Hypothalamus (tissue), 51 donors: ENCODE measurements at regions not wholly inside any gene's neighbourhood (a gene's known extent, or its start where the extent isn't known, plus 50 kb on each side); places are given as distances from the start of the nearest gene placed in this dataset.
"Not testable (repeated sequence)": the region's sequence is repeated elsewhere in the genome, so short reads cannot be mapped to it uniquely, and the experiment has no call there.

Experiments used
- DNase-seq, 51 donors: peaks; one replicate each; lab custom pipeline; 2025; lab: John Stamatoyannopoulos, UW

GRCh38 chr12:17369556-17369955 is 720.4 kb downstream of the RERGL start:
- no peak for DNase-seq

GRCh38 chr12:17361224-17361623 is 728.8 kb downstream of the RERGL start:
- no peak for DNase-seq

DNA sequence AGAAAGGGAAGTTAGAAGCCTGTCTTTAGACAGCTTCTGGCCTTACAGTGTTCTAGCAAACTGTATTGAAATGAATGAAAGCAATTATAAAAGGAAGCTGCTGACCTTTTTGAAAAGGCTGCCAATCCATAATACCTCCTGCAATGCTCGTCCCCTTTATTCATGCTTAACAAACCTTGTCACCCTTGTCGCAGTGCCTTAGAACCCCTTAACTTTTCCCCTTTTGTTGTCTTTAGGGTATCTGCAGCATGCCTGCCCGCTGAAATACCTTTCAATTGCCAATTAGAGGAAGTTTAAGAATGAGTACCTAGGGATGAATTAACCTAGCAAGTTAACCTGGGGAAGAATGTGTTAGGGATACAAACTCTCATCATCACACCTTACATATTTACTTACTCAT is 731.2 kb downstream of the RERGL start:
- no peak for DNase-seq

- peak in 1 of 51 donors; percentile 1 for DNase-seq
Measured at GRCh38 chr12:17357396-17357795, 732.6 kb downstream of the RERGL start.

GRCh38 chr12:17352164-17352563 is 737.8 kb downstream of the RERGL start:
- no peak for DNase-seq

DNA sequence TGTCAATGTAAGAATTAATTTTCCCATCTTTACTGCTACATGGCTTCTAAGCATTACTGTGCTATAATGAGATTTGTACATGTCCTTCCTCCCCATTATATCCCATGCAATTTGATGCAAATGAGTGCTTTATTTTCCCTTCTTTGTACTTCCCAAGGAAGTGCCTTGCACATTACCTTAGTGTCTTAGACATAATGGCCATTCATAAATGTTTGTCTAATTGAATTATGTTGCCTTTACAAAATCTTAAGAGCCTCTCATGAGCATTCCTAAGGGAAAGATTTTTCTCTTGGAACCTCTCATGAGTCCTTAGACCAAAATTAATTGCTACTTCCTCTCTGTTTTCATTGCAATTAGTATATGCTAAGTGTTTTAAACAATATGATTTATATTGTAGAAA is 741.7 kb downstream of the RERGL start:
- no peak for DNase-seq

- DNase-seq = no peak
Measured at GRCh38 chr12:17344649-17345048, 738.7 kb upstream of the LMO3 start.

GRCh38 chr12:17342381-17342961 is 736.5 kb upstream of the LMO3 start:
- DNase-seq = no peak

DNA sequence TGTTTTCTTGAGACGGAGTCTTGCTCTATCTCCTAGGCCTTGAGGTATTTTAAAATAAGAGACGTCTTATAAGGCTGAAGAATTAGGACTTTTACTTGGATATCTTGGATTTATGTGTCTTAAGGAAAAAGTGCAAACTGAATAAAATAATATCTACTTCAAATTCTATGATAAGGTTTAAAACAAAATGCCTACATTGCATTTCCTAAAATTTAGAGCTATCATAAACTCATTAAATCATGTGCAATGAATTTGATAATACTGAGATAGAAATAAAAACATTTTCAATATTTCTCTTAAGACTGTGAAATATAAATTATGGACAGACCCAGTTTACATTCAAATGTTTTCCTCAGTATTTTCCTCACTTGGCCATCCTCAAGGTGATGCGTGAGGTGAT is 729.5 kb upstream of the LMO3 start:
- DNase-seq = no peak

- no peak for DNase-seq
Measured at GRCh38 chr12:17334784-17335183, 728.8 kb upstream of the LMO3 start.

DNA sequence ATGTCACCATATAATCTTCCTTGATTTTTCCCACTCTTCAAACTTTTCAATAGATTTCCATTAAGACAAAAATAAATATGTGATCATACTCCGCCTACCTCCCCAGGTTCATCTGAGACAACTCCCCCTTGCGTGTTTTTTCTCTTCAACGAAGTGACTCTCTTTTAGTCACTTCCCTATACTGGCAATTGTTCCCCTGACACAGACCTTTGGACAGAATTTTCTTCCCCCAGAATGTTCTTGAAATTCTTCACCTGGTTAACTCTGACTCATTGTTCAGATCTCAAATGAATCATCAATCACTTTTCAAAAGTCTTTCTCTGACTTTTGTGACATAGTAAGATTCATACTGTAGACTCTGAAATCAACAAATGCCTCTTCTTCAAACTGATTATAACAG is 727.3 kb upstream of the LMO3 start:
- peak in 1 of 51 donors; percentile 14 for DNase-seq

DNA sequence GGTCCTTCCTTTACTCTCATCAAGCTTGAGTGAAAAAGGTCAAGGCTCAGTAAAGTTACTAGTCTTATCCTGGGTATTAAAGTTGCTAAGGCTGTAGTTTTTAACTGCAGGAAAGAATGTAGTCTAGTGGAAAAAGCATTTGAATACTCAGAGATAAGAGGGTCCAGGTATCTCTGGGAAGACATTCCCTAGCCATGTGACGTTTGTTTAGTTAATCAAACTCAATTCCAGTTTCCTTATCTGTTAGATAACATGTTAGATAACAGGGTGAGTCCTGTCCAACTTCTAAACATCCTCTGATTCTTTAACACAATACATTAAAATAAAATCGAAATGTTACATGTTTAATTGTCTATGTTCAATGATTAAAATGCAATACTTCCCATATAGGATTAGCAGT is 720.7 kb upstream of the LMO3 start:
- no peak for DNase-seq

GRCh38 chr12:17322090-17322489 is 716.1 kb upstream of the LMO3 start:
- DNase-seq = no peak

DNA sequence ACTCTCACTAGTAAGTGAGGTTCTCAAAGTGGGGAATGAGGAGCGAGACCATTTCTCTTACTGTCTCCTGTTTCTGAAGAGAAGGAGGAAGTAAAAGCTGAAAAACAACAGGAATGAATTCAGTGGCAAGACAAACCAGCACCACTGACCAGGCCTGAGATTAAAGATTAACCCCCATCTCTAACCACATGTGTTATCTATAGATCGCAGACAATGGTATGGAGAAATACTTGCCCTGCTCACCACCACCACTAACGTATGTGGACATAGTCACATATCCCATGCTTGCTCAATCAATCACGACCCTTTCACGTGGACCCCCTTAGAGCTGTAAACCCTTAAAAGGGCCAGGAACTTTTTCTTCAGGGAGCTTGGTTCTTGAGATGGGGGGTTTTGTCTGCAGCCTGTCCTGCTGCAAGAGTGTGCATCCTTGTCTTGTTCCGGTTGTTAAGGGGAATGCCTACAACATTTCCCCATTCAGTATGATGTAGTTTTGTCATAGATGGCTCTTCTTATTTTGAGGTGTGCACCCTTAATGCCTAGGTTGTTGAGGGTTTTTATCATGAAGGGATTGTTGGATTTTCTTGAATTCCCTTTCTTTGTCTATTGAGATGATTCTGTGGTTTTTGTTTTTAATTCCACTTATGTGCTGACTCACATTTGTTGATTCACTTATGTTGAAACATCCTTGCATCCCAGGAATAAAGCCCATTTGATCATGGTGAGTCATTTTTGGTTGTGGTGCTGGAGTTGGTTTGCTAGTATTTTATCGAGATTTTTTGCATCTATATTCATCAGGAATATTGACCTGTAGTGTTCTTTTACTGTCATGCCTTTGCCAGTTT is 698.8 kb upstream of the LMO3 start:
- no peak for DNase-seq

DNA sequence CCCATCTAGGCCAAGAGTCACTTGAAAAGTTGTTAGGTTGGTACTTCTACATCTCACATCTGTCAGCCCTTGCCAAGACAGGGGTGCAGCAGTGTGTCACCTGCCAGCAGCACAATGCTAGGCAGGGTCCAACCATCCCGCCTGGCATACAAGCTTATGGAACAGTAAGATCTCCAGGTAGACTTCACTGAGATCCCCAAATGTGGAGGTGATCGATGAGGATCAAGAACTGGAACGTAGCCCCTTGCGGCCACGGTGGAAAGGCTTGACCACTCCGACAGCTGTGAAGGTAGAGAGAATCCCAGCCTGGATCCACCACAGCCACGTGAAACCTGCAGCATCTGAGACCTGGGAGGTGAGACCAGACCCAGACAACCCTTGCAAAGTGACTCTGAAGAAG is 696.0 kb upstream of the LMO3 start:
- DNase-seq = no peak

DNA sequence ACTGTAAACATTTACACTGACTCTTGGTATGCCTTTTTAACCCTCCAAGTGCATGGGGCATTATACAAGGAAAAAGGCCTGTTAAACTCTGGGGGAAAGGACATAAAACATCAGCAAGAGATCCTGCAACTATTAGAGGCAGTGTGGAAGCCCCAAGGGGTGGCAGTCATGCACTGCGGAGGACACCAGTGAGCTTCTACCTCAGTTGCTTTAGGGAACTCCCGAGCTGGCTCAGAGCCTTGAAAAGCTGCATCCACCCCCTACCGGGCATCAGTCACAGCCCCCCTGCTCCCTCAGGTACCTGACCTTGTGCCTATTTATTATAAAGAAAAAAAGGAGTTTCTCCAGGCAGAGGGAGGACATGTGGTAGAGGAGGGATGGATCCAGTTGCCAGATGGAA is 695.6 kb upstream of the LMO3 start:
- DNase-seq = no peak

- DNase-seq = no peak
Measured at GRCh38 chr12:17296882-17297281, 690.9 kb upstream of the LMO3 start.

- DNase-seq = no peak
Measured at GRCh38 chr12:17286874-17287273, 680.9 kb upstream of the LMO3 start.

DNA sequence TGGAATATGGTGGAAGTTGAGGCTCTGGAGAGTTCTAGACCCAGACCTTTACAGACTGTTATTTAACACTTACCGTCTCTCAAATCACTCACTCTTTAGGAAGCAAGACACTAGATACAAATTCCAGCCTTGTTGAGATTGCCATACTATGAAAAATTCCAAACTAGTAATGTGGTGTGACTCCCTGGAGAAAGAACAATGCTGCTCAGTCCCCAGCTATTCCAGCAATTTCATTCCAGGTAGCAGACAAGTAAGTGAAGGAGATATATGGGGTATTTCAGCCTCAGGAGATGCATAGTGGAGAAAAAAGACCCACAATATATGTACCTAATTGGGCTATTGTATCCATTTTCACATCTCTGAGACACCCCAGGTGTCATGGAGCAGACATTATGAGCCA is 678.9 kb upstream of the LMO3 start:
- no peak for DNase-seq

DNA sequence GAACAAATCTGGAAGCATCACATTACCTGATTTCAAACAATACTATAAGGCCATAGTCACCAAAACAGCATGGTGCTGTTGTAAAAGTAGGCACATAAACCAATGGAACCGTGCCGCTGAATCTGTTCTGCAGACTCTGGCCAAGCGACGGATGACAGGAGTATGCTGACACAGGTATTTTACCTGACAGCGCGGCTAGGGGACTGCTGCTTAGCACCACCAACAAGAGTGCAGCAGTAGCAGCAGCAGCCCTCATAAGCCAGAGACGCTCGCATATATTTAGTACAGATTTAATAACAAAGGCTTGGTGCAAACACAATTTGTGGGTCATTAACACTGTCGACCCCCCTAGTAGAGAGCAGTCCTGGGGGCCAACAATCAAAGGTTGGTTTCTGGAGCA is 677.6 kb upstream of the LMO3 start:
- no peak for DNase-seq

DNA sequence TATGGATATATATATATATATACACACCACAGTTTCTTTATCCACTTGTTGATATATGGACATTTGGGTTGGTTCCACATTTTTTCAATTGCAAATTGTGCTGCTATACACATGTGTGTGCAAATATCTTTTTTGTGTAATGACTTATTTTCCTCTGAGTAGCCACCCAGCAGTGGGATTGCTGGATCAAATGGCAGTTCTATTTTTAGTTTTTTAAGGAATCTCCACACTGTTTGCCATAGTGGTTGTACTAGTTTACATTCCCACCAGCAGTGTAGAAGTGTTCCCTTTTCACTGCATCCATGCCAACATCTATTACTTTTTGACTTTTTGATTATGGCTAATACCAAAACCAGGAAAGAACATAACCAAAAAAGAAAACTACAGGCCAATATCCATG is 676.2 kb upstream of the LMO3 start:
- DNase-seq = not testable (repeated sequence)

DNA sequence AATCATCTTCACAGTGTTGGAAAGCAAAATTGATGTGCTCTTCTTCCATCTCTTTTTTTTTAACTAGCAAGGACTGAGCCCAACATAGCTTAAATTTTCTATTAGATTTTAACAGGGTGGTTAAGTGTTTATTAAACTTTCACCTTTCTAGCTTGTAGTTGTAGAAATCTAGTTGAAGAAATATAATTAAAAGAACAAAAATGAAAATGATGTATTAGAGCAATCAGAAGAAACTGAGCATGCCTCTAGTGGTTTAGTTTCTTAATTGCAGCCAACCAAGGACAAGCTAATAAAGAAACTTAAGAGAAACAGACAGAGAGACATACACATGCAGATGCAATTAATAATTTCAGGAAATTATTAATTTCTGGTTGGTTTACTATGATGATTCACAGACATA is 673.0 kb upstream of the LMO3 start:
- no peak for DNase-seq

DNA sequence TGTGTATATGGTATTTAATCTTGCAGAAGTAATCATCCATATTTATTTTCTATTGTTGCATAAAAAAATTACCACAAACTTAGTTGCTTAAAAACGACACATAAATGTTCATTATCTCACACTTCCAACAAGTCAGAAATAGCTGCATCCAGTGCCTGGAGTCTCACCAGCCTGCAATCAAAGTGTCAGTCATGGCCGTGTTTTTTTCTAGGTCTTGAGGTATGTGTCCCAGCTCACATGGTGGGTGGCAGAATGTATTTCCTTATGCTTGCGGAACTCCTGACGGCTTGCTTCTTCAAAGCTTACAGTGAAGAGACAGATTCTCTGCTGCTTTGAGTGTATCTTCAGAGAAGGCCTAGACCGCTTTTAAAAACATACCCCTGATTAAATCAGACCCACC is 670.2 kb upstream of the LMO3 start:
- no peak for DNase-seq
